GM10266 (cell line): ENCODE measurements at regions not wholly inside any gene's neighbourhood (a gene's known extent, or its start where the extent isn't known, plus 50 kb on each side); places are given as distances from the start of the nearest gene placed in this dataset.

Experiments
- DNase-seq: peaks from one replicate; pipeline ENCODE4 v3.0.0; 2012; ENCODE audit errors: extremely low spot score
- TF ChIP-seq, protein P1 (sequence below): IDR thresholded peaks from 2 replicates; pipeline ENCODE4 v1.5.1; 2012; ENCODE audit warnings: mild to moderate bottlenecking, low read depth; ENCODE audit not compliant: control insufficient read depth, insufficient read depth; ENCODE audit errors: missing control alignments

DNA sequence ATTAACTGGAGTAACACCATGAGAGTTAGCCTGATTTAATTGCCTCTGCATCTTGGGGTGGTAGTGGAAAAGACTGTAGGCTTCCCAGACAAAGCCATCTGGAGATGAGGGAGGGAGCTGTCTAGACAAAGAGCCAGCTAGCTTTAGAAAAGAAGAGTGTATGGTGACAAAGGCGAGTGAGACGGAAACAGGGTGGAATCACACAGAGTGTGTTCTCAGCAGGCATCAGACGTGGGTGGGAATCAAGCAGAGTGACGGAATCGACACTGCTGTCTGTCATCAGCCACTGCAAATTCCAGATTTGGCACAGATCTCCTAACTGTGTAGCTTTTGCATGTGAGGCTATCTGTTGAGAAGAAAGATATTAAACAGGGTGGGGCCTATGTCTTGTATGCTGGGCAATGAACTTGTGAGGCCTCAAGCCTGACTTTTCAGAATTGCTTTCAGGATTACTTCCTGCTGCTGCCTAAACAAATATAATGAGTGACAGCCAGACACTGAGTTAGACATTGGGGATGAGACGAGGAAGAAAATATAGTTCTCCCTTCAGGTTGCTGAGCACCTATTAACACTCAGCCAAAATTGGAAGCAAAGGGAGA lies 236.5 kb upstream of the GRIP1 start:
- no peak for DNase-seq
- TF ChIP-seq, protein P1, sequence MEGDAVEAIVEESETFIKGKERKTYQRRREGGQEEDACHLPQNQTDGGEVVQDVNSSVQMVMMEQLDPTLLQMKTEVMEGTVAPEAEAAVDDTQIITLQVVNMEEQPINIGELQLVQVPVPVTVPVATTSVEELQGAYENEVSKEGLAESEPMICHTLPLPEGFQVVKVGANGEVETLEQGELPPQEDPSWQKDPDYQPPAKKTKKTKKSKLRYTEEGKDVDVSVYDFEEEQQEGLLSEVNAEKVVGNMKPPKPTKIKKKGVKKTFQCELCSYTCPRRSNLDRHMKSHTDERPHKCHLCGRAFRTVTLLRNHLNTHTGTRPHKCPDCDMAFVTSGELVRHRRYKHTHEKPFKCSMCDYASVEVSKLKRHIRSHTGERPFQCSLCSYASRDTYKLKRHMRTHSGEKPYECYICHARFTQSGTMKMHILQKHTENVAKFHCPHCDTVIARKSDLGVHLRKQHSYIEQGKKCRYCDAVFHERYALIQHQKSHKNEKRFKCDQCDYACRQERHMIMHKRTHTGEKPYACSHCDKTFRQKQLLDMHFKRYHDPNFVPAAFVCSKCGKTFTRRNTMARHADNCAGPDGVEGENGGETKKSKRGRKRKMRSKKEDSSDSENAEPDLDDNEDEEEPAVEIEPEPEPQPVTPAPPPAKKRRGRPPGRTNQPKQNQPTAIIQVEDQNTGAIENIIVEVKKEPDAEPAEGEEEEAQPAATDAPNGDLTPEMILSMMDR: no peak

DNA sequence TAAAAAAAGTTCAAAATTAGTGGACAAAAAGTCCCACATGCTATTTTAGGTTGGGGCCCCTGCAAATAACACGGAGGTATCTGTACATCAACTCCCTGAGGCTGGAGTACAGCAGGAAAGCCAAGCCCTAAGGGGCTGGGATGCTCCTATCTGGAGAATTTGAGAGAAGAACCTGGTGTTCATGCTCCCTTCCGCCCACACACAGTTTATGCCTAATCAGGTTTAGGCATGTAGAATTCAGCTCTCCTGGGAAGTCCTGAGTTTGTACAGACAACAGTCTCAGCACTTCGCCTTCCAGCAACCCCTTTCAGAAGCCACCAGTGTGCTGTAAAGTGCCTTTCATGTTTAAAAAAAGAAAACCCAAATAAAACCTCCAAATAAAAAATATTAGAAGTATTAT lies 237.3 kb upstream of the GRIP1 start:
- DNase-seq: no peak
- TF ChIP-seq, protein P1: no peak

DNA sequence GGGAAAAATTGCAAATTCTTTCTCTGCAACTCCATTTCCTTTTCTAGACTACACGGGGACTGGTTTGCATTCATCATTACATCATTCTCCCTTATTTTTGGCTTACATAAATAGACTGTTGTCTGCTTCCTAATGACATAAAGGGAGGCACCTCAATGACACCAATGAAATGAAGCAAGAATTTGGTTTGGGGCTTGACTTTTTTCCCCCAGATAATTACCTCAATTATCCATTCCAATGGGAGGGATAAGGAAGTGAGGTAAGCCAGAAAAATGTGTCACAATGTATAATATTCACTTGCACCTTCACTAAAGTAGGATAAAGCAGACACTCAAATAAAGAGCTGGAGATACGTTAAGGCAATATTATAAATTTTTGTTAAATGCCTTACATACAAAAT lies 240.6 kb upstream of the GRIP1 start:
- TF ChIP-seq, protein P1: no peak
- DNase-seq: no peak

DNA sequence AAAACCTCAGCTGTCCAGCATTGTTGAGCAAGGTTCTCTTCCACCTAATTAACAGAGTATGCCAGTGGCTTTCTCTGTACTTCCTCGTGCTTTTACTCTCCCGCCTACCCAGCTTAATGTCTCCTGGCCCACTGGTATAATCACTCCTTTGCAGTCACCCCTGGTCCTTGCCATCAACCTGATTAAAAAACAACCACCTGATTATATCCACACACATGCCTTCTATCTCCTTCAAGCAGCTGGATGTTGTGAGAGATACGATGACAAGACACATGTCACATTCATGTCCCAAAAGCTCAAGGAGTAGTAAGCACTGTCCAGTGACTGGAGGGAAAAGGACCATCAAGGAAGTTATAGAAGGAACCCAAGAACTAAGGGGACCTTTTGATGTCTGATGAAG lies 241.3 kb upstream of the GRIP1 start:
- TF ChIP-seq, protein P1: no peak
- no peak for DNase-seq

DNA sequence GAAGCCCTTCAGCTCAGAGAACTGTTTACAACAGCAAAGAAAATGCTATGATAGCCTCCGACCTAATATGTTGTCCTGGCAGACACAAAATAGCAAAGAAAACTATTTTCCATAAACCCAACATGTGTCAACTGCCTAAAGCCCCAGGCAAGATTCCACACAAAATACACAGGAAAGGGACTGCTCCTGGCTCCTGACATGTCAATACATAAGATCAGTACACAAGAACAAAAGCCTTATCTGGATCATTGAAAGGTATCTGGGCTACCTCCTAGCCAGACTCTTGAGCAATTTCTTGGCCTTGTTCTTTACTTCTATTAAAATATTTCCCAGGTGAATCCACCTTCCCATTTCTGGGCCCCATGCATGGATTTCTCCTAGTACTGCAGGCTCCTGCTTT lies 242.3 kb upstream of the GRIP1 start:
- no peak for DNase-seq
- TF ChIP-seq, protein P1: no peak

DNA sequence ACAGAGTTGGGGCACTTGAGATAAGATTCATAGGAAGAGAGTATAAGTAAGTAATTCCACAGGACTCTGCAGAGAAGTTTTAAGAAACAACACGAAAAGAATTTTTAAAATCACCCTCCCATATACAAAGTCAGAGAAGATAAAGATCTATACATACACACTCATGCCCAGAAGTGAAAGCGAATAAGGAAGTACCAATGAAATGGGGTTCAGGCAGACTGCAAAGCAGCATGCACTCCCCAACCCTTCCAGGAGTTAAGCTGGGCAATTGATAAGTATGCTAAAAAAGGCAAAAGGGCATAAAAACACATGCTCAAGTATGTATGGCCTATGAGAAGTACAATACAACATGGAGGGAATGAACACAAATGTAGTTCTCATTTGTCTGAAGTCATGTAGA lies 246.2 kb upstream of the GRIP1 start:
- TF ChIP-seq, protein P1: no peak
- no peak for DNase-seq

DNA sequence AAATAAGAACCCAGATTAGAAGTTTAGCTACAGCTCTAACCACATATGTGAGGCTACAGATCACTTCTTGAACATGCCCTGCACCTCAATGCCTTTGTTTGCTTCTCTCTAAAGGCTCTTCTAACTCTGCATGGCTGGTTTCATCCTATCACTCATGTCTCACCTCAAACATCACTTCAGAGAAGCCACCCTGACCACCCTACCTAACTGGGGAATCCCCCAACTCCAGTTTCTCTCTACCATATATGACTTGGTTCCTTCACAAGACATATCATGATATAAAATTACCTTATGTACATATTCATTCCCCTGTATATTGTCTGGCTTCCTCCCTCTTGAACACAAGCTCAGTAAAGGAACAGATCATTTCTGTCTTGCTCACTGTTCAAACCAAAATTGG lies 250.2 kb upstream of the GRIP1 start:
- DNase-seq: no peak

More for the DNA sequence above, 250.2 kb upstream of the GRIP1 start:
- TF ChIP-seq, protein P1: no peak
